GM10248 (cell line): ENCODE measurements at regions not wholly inside any gene's neighbourhood (a gene's known extent, or its start where the extent isn't known, plus 50 kb on each side); places are given as distances from the start of the nearest gene placed in this dataset.

Experiments used
- CTCF ChIA-PET: fragments of 300-600 bp; sonication (Branson Sonifier 250); formaldehyde crosslinking; extraction: SDS; loops from one replicate; lab custom pipeline; 2021; ENCODE audit warnings: antibody characterized with exemption; lab: Yijun Ruan, JAX
- POLR2A ChIA-PET: fragments of 350-650 bp; sonication (Branson Sonifier 250); formaldehyde crosslinking; extraction: SDS; loops from one replicate; lab custom pipeline; 2020; ENCODE audit warnings: antibody characterized with exemption; lab: Yijun Ruan, JAX
- DNase-seq: peaks from one replicate; pipeline ENCODE4 v3.0.0; 2012; ENCODE audit errors: extremely low spot score
- CTCF ChIP-seq: IDR thresholded peaks from 2 replicates; pipeline ENCODE4 v1.5.1; 2012; ENCODE audit warnings: mild to moderate bottlenecking, low read depth; ENCODE audit errors: extremely low read depth, missing control alignments, control extremely low read depth

DNA sequence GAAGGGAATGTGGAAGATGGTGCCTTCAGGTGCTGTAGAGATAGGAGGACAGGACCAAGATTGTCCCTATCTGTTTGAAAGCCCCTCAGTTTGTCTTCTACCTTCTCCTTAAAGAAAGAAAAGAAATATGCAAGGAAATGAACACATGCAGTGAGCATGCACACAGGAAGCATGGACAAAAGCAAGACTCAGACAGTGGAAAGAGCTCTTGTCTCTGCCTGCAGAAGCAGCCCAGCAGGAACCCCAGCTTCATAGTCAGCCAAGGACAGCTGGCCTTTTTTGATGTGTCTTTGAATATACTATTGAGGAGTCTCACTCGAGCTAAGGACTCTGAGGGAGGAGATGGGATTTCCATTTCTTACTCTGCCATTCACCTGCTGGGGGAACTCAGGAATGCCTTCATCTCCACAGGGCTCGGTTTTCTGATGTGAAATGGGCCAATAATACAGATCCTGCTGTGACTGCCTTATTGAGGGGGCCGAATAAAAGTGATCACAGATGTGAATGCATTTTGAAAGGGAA lies 132.5 kb upstream of the ADRA1B start:
- no peak for DNase-seq
- no peak for TF ChIP-seq CTCF
- ChIA-PET CTCF (interaction anchor here (1.0 to 1.3 kb wide), 2 partner anchors 8 to 10 kb away, joined by 4 read pairs; no protein-coding TSS in a partner anchor), POLR2A (no interaction called here)

GRCh38 chr5:159784993-159785392 lies 131.3 kb upstream of the ADRA1B start:
- ChIA-PET CTCF (interaction anchor here (1.2 to 1.3 kb wide), 2 partner anchors 8 to 13 kb away, joined by 3 read pairs; no protein-coding TSS in a partner anchor), POLR2A (no interaction called here)
- no peak for TF ChIP-seq CTCF
- DNase-seq, result no peak

DNA sequence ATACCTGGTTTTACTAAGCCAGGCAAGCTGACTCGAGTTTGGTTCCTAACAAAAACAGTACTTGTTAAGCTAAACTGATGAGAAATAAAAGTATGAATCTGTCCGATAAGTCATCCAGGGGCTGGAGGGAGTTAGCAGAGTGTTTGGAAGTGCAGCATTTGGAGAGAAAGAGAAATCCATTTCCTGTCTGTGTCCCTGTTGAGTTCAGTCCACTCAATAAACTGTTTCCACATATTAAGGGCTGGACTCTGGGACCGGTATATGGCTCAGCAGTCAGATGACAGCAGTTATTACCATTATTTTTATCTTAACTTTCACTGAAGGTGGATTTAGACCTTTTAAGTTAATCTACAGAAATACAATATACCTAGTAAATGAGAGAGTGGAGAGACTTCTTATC lies 130.6 kb upstream of the ADRA1B start:
- DNase-seq, result no peak
- TF ChIP-seq CTCF, result no peak
- ChIA-PET POLR2A (no interaction called here), CTCF (interaction anchor here (1.2 to 1.3 kb wide), 2 partner anchors 9 to 12 kb away, joined by 3 read pairs; no protein-coding TSS in a partner anchor)

- ChIA-PET POLR2A (no interaction called here), CTCF (interaction anchor here (1.2 kb wide), 1 partner anchor 9 kb away, joined by 3 read pairs; no protein-coding TSS in a partner anchor)
- TF ChIP-seq CTCF, result no peak
- DNase-seq, result no peak
These were observed 130.1 kb upstream of the ADRA1B start for GRCh38 chr5:159786201-159786600.

- ChIA-PET CTCF (no interaction called here), POLR2A (no interaction called here)
- no peak for DNase-seq
- TF ChIP-seq CTCF, result no peak
These were observed 129.2 kb upstream of the ADRA1B start for GRCh38 chr5:159786901-159787691.

DNA sequence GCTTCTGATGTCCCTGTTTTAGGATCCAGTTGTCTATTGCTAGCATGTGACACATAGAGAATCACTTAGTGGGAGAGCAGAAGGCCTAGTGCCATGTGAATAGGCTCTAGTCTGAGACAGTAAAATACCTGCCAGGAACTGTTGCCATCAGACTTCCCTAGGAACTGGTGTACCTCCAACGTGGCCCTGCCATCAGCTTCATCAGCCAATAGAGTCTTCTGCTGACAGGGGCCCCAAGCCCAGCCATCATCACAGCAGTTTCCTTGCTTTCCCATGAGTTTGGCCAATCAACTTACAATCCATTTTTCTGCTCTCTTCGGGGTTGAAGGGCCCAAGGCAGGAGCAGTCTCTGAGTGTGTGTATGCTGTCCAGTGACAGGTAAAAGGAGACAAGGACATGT lies 128.4 kb upstream of the ADRA1B start:
- no peak for TF ChIP-seq CTCF
- ChIA-PET CTCF (no interaction called here), POLR2A (no interaction called here)
- DNase-seq, result no peak
